ENCODE measurements at regions not wholly inside any gene's neighbourhood (a gene's known extent, or its start where the extent isn't known, plus 50 kb on each side); places are given as distances from the start of the nearest gene placed in this dataset.

DNA sequence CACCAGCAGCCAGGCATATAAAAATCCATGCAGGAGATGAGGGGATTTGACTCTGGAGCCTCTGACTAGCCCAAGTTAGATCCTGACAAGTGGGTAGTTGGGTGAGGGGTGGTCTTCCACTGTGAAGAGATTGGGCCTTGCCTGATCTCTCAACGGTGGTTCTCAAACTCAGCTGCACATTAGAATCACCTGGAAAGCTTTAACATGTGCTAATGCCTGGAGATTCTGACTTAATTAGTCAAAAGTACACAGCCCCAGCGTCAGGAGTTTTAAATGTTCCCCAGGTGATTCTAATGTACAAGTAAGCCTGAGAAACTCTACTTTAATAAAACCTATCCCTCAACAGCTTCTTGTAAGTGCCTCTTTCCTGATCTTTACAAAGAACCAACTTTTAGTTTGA, 57.5 kb downstream of the GCNT4 start:
- TF ChIP-seq, protein P1, sequence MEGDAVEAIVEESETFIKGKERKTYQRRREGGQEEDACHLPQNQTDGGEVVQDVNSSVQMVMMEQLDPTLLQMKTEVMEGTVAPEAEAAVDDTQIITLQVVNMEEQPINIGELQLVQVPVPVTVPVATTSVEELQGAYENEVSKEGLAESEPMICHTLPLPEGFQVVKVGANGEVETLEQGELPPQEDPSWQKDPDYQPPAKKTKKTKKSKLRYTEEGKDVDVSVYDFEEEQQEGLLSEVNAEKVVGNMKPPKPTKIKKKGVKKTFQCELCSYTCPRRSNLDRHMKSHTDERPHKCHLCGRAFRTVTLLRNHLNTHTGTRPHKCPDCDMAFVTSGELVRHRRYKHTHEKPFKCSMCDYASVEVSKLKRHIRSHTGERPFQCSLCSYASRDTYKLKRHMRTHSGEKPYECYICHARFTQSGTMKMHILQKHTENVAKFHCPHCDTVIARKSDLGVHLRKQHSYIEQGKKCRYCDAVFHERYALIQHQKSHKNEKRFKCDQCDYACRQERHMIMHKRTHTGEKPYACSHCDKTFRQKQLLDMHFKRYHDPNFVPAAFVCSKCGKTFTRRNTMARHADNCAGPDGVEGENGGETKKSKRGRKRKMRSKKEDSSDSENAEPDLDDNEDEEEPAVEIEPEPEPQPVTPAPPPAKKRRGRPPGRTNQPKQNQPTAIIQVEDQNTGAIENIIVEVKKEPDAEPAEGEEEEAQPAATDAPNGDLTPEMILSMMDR (conservative IDR thresholded peaks at IDR 0.05), result no peak
- no peak for TF ChIP-seq ZFX (IDR thresholded peaks at IDR 0.05)
